Heart left ventricle (tissue), 16 donors: ENCODE measurements at regions not wholly inside any gene's neighbourhood (a gene's known extent, or its start where the extent isn't known, plus 50 kb on each side); places are given as distances from the start of the nearest gene placed in this dataset.
A peak's percentile ranks its signal among the peaks of the same experiment; 100 is the strongest.

Experiments
- ATAC-seq, 4 donors: fragments of 200-7000 bp; cut with Tn5 transposase; one replicate each; pipeline ENCODE4 v1.9.1; 2020 to 2022; ENCODE audit warnings: moderate library complexity in 4 of 4, mild to moderate bottlenecking in 3 of 4, moderate number of reproducible peaks in 1 of 4
- DNase-seq, 5 donors: peaks; one replicate each; pipeline ENCODE4 v3.0.0-alpha.2; 2020
- H3K27ac ChIP-seq, 12 donors: fragments of 200-600 bp; sonication (generic) in 4 of 12; one replicate each; pipeline versions ENCODE4 v1.5.0 to v1.8.0; 2016 to 2022; ENCODE audit warnings: mild to moderate bottlenecking in 2 of 12
- H3K27me3 ChIP-seq, 9 donors: fragments of 200-600 bp; sonication (generic) in 2 of 9; one replicate each; pipeline versions ENCODE4 v1.5.1 to v1.8.0; 2016 to 2022; ENCODE audit warnings: mild to moderate bottlenecking in 3 of 9
- H3K36me3 ChIP-seq, 9 donors: fragments of 200-600 bp; sonication (generic) in 2 of 9; one replicate each; pipeline versions ENCODE4 v1.5.0 to v1.8.0; 2018 to 2022; ENCODE audit warnings: mild to moderate bottlenecking in 2 of 9
- H3K4me1 ChIP-seq, 12 donors: fragments of 200-600 bp; sonication (generic) in 4 of 12; one replicate each; pipeline versions ENCODE4 v1.5.0 to v1.8.0; 2016 to 2022; ENCODE audit warnings: mild to moderate bottlenecking in 3 of 12
- H3K4me3 ChIP-seq, 12 donors: fragments of 200-600 bp; sonication (generic) in 4 of 12; one replicate each; pipeline versions ENCODE4 v1.5.0 to v1.8.0; 2017 to 2022; ENCODE audit warnings: mild to moderate bottlenecking in 9 of 12, moderate library complexity in 4 of 12
- H3K9me3 ChIP-seq, 12 donors: fragments of 200-600 bp; sonication (generic) in 4 of 12; one replicate each; pipeline versions ENCODE4 v1.5.0 to v1.8.0; 2016 to 2022; ENCODE audit warnings: mild to moderate bottlenecking in 1 of 12
- CTCF ChIP-seq, 12 donors: fragments of 200-600 bp; sonication (generic) in 4 of 12; IDR thresholded peaks; one replicate each; pipeline versions ENCODE4 v1.5.0 to v1.8.0; 2018 to 2022; ENCODE audit warnings: antibody characterized with exemption in 12 of 12, mild to moderate bottlenecking in 5 of 12
- POLR2A ChIP-seq, 2 donors: fragments of 450-650 bp; IDR thresholded peaks; one replicate each; pipeline ENCODE4 v1.6.1; 2017; ENCODE audit warnings: antibody characterized with exemption in 2 of 2, mild to moderate bottlenecking in 2 of 2, moderate library complexity in 2 of 2
- WGBS, 4 donors: extraction: QIAGEN DNeasy Blood & Tissue Kit in 2 of 4; methylation state at CpG; one replicate each; pipeline versions ENCODE4 v1.1.5 to v1.1.7; 2013 to 2018; 5-methylcytosine and 5-hydroxymethylcytosine counted together
- intact Hi-C, 10 donors: fragments of 100-400 bp; cut with DNase I; formaldehyde crosslinking; loops; one replicate each; pipeline versions ENCODE4 v1.11.1 to v1.14.2; 2022
- donor health status: ischemic (EF 13 %, LVEDD 7.1; RV severe dilation, severe dysfunction).
- donor health status: healthy with polysubstance abuse.
- donor health status: DM: no; HTN: yes; CAD: no.
- donor health status: DM: no; HTN: no; CAD: no.
- donor health status: ischemic (EF 25% LVEDD 6.9; RV normal size, moderate dysfunction).
- donor health status: ischemic (EF 25% LVEDD 5.7; RV mildly dilated, moderate dysfunction).
- donor health status: healthy.
- donor health status: DM: yes; HTN: yes; CAD: no.
- donor health status: ischemic (EF 35%, LVEDD 5.7; RV mildly dilated, moderate dysfunction).
- donor health status: nonischemic (EF 11% LVEDD 7.7; RV severe dilation, severe dysfunction).
- donor health status: DM: yes; HTN: yes; CAD: no.
- donor health status: PGD.
- donor health status: ischemic (EF 29% LVEDD 5.4; RV normal size, mild dysfunction).
- donor health status: nonischemic (EF 23%, LVEDD 6.1; RV moderate dilation, normal function).

- Histone ChIP-seq H3K27ac (peak overlapping the region in 1 of 12 donors; percentile 54), H3K27me3 (no peaks in the 10 kb centered on the region), H3K4me1 (peaks cover 0 to 14% (median 9%) of the 10 kb centered on the region in 12 donors), H3K36me3 (no peaks in the 10 kb centered on the region), H3K9me3 (no peaks in the 10 kb centered on the region), H3K4me3 (no peak overlapping the region)
- intact Hi-C loops: no loop called here
- ATAC-seq (no peak), DNase-seq (no peak)
- 82 to 100% (median 90%) methylated on average over 1 of the region's 1 CpG for WGBS, 4 donors
- TF ChIP-seq CTCF (IDR thresholded peaks at IDR 0.05) (no peak), POLR2A (IDR thresholded peaks at IDR 0.05) (no peak)
Observed at GRCh38 chr1:168422203-168422847, 121.5 kb downstream of the XCL2 start.

- Histone ChIP-seq H3K36me3 (no peaks in the 10 kb centered on the region), H3K27me3 (no peaks in the 10 kb centered on the region), H3K4me1 (peaks cover 0 to 6% (median under 1%) of the 10 kb centered on the region in 12 donors), H3K27ac (peak overlapping the region in 1 of 12 donors; percentile 54), H3K9me3 (no peaks in the 10 kb centered on the region), H3K4me3 (no peak overlapping the region)
- ATAC-seq: no peak
- intact Hi-C loops: loop anchor here in 1 of 10 donors (1.0 kb wide), 1 partner anchor 18 kb away; no protein-coding TSS in a partner anchor
- DNase-seq: no peak
- TF ChIP-seq CTCF (IDR thresholded peaks at IDR 0.05) (no peak), POLR2A (IDR thresholded peaks at IDR 0.05) (no peak)
- WGBS, 4 donors: 77 to 83% (median 82%) methylated on average over 3 of the region's 3 CpGs
Observed at GRCh38 chr1:168421399-168422004, 122.3 kb downstream of the XCL2 start.

- 73 to 84% (median 76%) methylated on average over 2 of the region's 2 CpGs for WGBS, 4 donors
- Histone ChIP-seq H3K27ac (no peak overlapping the region), H3K27me3 (no peaks in the 10 kb centered on the region), H3K36me3 (no peaks in the 10 kb centered on the region), H3K4me1 (peaks cover 0 to 5% (median 0%) of the 10 kb centered on the region in 12 donors), H3K4me3 (no peak overlapping the region), H3K9me3 (no peaks in the 10 kb centered on the region)
- no peak for DNase-seq
- intact Hi-C loops: no loop called here
- TF ChIP-seq CTCF (IDR thresholded peaks at IDR 0.05) (no peak), POLR2A (IDR thresholded peaks at IDR 0.05) (no peak)
- no peak for ATAC-seq
Observed at GRCh38 chr1:168420177-168420576, 123.6 kb downstream of the XCL2 start.

DNA sequence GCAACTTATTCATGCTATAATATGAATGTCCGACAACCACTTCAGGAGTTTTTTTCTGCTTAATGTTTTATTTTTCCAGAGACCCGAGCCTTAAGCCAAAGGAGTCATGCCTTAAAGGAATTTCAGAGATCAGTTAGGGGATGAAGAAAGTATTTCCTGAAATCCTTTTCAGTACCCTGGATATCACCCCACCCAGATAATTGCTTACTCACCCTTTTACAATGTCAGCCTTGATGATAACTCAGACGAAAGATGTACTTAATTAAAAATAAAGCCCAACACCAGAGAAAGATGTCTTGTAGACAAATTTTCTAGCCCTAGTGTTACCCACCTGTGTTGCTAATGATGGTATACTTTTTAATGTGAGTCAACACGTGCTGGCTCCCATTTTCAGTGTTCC, 124.1 kb downstream of the XCL2 start:
- TF ChIP-seq POLR2A (IDR thresholded peaks at IDR 0.05): no peak
- Histone ChIP-seq H3K9me3 (no peaks in the 10 kb centered on the region), H3K4me3 (no peak overlapping the region), H3K27ac (no peak overlapping the region), H3K27me3 (no peaks in the 10 kb centered on the region), H3K36me3 (no peaks in the 10 kb centered on the region), H3K4me1 (peaks cover 0 to 5% (median 0%) of the 10 kb centered on the region in 12 donors)
- ATAC-seq (no peak), DNase-seq (no peak)
- intact Hi-C loops: no loop called here
- 61 to 72% (median 69%) methylated on average over 4 of the region's 4 CpGs for WGBS, 4 donors
